ENCODE measurements at regions not wholly inside any gene's neighbourhood (a gene's known extent, or its start where the extent isn't known, plus 50 kb on each side); places are given as distances from the start of the nearest gene placed in this dataset.

DNA sequence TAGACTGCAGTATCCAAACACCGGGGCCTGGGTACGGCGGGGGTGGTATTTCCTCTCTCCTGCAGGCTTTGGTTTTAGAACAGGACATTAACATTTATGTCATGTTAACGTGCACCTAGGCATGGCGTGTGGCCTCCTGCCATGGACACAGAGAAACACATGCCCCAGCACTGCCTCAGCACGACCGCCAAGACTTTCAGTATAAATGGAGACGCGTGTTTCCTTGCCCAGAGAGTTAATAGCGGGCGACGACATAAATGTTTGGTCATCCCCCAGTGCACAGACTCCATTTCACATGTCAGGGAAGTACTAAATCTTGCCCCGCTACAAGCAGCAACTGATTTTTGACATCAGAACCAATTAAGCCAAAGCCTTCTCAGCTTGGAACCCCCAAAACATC, 737.9 kb downstream of the RAB28 start:
- no peak overlapping the region for H3K27ac ChIP-seq (ENCODE audit: low read length)
- no peaks in the 10 kb centered on the region for H3K9me2 ChIP-seq (ENCODE audit: insufficient read depth, low read length)
- no peak overlapping the region for H3K4me3 ChIP-seq (ENCODE audit: low read length)
- H3F3A ChIP-seq (ENCODE audit: insufficient read depth, low read length, poor library complexity, severe bottlenecking) = no peaks in the 10 kb centered on the region
- no peak overlapping the region for H3K9ac ChIP-seq (ENCODE audit: low read length)
- H3K4me2 ChIP-seq (ENCODE audit: low read length) = no peak overlapping the region
- H3K79me2 ChIP-seq (replicated peaks; ENCODE audit: insufficient read depth, low read length) = no peaks in the 10 kb centered on the region
- H2AFZ ChIP-seq (ENCODE audit: low read depth, low read length) = no peak overlapping the region
- H3K27me3 ChIP-seq (ENCODE audit: insufficient read depth, low read depth, low read length) = no peaks in the 10 kb centered on the region
- H3K9me3 ChIP-seq (ENCODE audit: low read length) = no peaks in the 10 kb centered on the region
- no peaks in the 10 kb centered on the region for H4K20me1 ChIP-seq (ENCODE audit: insufficient read depth)
- TF ChIP-seq, protein P1, sequence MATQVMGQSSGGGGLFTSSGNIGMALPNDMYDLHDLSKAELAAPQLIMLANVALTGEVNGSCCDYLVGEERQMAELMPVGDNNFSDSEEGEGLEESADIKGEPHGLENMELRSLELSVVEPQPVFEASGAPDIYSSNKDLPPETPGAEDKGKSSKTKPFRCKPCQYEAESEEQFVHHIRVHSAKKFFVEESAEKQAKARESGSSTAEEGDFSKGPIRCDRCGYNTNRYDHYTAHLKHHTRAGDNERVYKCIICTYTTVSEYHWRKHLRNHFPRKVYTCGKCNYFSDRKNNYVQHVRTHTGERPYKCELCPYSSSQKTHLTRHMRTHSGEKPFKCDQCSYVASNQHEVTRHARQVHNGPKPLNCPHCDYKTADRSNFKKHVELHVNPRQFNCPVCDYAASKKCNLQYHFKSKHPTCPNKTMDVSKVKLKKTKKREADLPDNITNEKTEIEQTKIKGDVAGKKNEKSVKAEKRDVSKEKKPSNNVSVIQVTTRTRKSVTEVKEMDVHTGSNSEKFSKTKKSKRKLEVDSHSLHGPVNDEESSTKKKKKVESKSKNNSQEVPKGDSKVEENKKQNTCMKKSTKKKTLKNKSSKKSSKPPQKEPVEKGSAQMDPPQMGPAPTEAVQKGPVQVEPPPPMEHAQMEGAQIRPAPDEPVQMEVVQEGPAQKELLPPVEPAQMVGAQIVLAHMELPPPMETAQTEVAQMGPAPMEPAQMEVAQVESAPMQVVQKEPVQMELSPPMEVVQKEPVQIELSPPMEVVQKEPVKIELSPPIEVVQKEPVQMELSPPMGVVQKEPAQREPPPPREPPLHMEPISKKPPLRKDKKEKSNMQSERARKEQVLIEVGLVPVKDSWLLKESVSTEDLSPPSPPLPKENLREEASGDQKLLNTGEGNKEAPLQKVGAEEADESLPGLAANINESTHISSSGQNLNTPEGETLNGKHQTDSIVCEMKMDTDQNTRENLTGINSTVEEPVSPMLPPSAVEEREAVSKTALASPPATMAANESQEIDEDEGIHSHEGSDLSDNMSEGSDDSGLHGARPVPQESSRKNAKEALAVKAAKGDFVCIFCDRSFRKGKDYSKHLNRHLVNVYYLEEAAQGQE (IDR thresholded peaks at IDR 0.05; ENCODE audit: borderline replicate concordance) = no peak
- TF ChIP-seq EZH2 (IDR thresholded peaks at IDR 0.05; ENCODE audit: borderline replicate concordance, insufficient read depth, low read length, poor library complexity, severe bottlenecking) (no peak), SMC3 (conservative IDR thresholded peaks at IDR 0.05; ENCODE audit: poor library complexity) (no peak), POLR2AphosphoS5 (IDR thresholded peaks at IDR 0.05) (no peak), MXI1 (conservative IDR thresholded peaks at IDR 0.05; ENCODE audit: poor library complexity, severe bottlenecking) (no peak), RAD21 (conservative IDR thresholded peaks at IDR 0.05) (no peak), EP300 (conservative IDR thresholded peaks at IDR 0.05; ENCODE audit: poor library complexity, severe bottlenecking) (no peak), TAF1 (IDR thresholded peaks at IDR 0.05; ENCODE audit: low read depth) (no peak)
- TF ChIP-seq, protein P2, sequence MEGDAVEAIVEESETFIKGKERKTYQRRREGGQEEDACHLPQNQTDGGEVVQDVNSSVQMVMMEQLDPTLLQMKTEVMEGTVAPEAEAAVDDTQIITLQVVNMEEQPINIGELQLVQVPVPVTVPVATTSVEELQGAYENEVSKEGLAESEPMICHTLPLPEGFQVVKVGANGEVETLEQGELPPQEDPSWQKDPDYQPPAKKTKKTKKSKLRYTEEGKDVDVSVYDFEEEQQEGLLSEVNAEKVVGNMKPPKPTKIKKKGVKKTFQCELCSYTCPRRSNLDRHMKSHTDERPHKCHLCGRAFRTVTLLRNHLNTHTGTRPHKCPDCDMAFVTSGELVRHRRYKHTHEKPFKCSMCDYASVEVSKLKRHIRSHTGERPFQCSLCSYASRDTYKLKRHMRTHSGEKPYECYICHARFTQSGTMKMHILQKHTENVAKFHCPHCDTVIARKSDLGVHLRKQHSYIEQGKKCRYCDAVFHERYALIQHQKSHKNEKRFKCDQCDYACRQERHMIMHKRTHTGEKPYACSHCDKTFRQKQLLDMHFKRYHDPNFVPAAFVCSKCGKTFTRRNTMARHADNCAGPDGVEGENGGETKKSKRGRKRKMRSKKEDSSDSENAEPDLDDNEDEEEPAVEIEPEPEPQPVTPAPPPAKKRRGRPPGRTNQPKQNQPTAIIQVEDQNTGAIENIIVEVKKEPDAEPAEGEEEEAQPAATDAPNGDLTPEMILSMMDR (IDR thresholded peaks at IDR 0.05; ENCODE audit: poor library complexity, severe bottlenecking) = no peak
- no peaks in the 10 kb centered on the region for H3K36me3 ChIP-seq (ENCODE audit: insufficient read depth, low read length)

DNA sequence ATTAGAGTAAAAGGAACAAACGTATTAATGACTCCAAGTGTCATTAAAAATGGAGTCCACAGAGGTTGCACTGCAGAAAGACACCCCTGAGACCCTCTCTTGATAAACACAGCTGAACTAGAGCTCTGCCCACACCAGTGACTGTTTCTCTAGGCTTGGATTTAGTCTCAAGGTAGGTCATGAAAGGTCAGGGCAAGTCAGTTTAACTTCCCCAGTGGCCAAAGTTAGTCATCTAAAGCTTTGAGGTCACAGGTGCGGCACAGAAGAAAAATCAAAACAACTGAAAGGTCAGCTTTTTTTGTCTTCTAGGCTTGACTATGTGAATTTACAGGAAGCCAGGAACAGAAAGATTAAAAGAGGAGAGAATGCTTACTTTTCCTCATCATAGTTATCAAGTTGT, 749.6 kb downstream of the RAB28 start:
- H2AFZ ChIP-seq (ENCODE audit: low read depth, low read length) = no peak overlapping the region
- no peak for TF ChIP-seq EP300 (conservative IDR thresholded peaks at IDR 0.05; ENCODE audit: poor library complexity, severe bottlenecking)
- no peak for TF ChIP-seq EZH2 (IDR thresholded peaks at IDR 0.05; ENCODE audit: borderline replicate concordance, insufficient read depth, low read length, poor library complexity, severe bottlenecking)
- no peak for TF ChIP-seq RAD21 (conservative IDR thresholded peaks at IDR 0.05)
- TF ChIP-seq POLR2AphosphoS5 (IDR thresholded peaks at IDR 0.05) = no peak
- TF ChIP-seq, protein P1 (IDR thresholded peaks at IDR 0.05; ENCODE audit: borderline replicate concordance) = no peak
- TF ChIP-seq SMC3 (conservative IDR thresholded peaks at IDR 0.05; ENCODE audit: poor library complexity) = no peak
- no peak for TF ChIP-seq TAF1 (IDR thresholded peaks at IDR 0.05; ENCODE audit: low read depth)
- TF ChIP-seq, protein P2 (IDR thresholded peaks at IDR 0.05; ENCODE audit: poor library complexity, severe bottlenecking) = no peak
- TF ChIP-seq MXI1 (conservative IDR thresholded peaks at IDR 0.05; ENCODE audit: poor library complexity, severe bottlenecking) = no peak
- H3K4me2 ChIP-seq (ENCODE audit: low read length) = no peak overlapping the region
- no peak overlapping the region for H3K9ac ChIP-seq (ENCODE audit: low read length)
- no peaks in the 10 kb centered on the region for H3K9me3 ChIP-seq (ENCODE audit: low read length)
- H4K20me1 ChIP-seq (ENCODE audit: insufficient read depth) = no peaks in the 10 kb centered on the region
- no peaks in the 10 kb centered on the region for H3K27me3 ChIP-seq (ENCODE audit: insufficient read depth, low read depth, low read length)
- H3K27ac ChIP-seq (ENCODE audit: low read length) = no peak overlapping the region
- no peak overlapping the region for H3K4me3 ChIP-seq (ENCODE audit: low read length)
- H3K79me2 ChIP-seq (replicated peaks; ENCODE audit: insufficient read depth, low read length) = no peaks in the 10 kb centered on the region
- no peaks in the 10 kb centered on the region for H3K9me2 ChIP-seq (ENCODE audit: insufficient read depth, low read length)
- no peaks in the 10 kb centered on the region for H3F3A ChIP-seq (ENCODE audit: insufficient read depth, low read length, poor library complexity, severe bottlenecking)
- no peaks in the 10 kb centered on the region for H3K36me3 ChIP-seq (ENCODE audit: insufficient read depth, low read length)
